CD8-positive, alpha-beta memory T cell (primary cell): ENCODE measurements at regions not wholly inside any gene's neighbourhood (a gene's known extent, or its start where the extent isn't known, plus 50 kb on each side); places are given as distances from the start of the nearest gene placed in this dataset.

Experiments
- CTCF ChIA-PET: fragments of 350-600 bp; sonication (Branson Sonifier 250); formaldehyde crosslinking; loops from one replicate; lab custom pipeline; 2021; ENCODE audit warnings: antibody characterized with exemption; lab: Charles Lee
- POLR2A ChIA-PET: fragments of 350-600 bp; sonication (Branson Sonifier 250); formaldehyde crosslinking; loops from one replicate; lab custom pipeline; 2021; ENCODE audit warnings: antibody characterized with exemption; lab: Charles Lee
- DNase-seq, 5 donors: peaks; one replicate each; pipeline versions ENCODE4 v3.0.0 to v3.0.0-alpha.2; 2020 to 2022; ENCODE audit warnings: mixed read lengths in 1 of 5
- H3K27ac ChIP-seq: one replicate; pipeline ENCODE4 v1.7.0; 2013; ENCODE audit warnings: low read depth, mild to moderate bottlenecking, low read length, moderate library complexity
- H3K27me3 ChIP-seq: 2 replicates; pipeline ENCODE4 v1.7.0; 2013; ENCODE audit warnings: low read length, mild to moderate bottlenecking; ENCODE audit not compliant: insufficient read depth, poor library complexity, severe bottlenecking
- H3K36me3 ChIP-seq: 2 replicates; pipeline ENCODE4 v1.7.0; 2013; ENCODE audit warnings: mild to moderate bottlenecking, low read length, moderate library complexity; ENCODE audit not compliant: insufficient read depth
- H3K4me1 ChIP-seq: 2 replicates; pipeline ENCODE4 v1.7.0; 2013; ENCODE audit warnings: mild to moderate bottlenecking, low read length, moderate library complexity; ENCODE audit not compliant: insufficient read depth
- H3K4me3 ChIP-seq: 2 replicates; pipeline ENCODE4 v1.7.0; 2013; ENCODE audit warnings: mild to moderate bottlenecking, low read length
- H3K9me3 ChIP-seq: 2 replicates; pipeline ENCODE4 v1.7.0; 2013; ENCODE audit warnings: mild to moderate bottlenecking, low read length
- H3K27ac Mint-ChIP-seq, 8 donors: one replicate each; pipeline ENCODE4 v1.8.0; 2020 to 2021; ENCODE audit warnings: mixed read lengths in 8 of 8, mild to moderate bottlenecking in 6 of 8, inconsistent platforms in 3 of 8, moderate library complexity in 3 of 8
- H3K27me3 Mint-ChIP-seq, 2 donors: one replicate each; pipeline ENCODE4 v1.8.0; 2020 to 2021; ENCODE audit warnings: mixed read lengths in 2 of 2, mild to moderate bottlenecking in 1 of 2, moderate library complexity in 1 of 2
- H3K36me3 Mint-ChIP-seq, 3 donors: one replicate each; pipeline ENCODE4 v1.8.0; 2020 to 2021; ENCODE audit warnings: mixed read lengths in 3 of 3, inconsistent platforms in 1 of 3, mild to moderate bottlenecking in 1 of 3
- H3K4me1 Mint-ChIP-seq, 3 donors: one replicate each; pipeline ENCODE4 v1.8.0; 2020 to 2021; ENCODE audit warnings: mixed read lengths in 3 of 3, inconsistent platforms in 1 of 3, mild to moderate bottlenecking in 1 of 3
- H3K4me3 Mint-ChIP-seq, 7 donors: one replicate each; pipeline ENCODE4 v1.8.0; 2020 to 2021; ENCODE audit warnings: mixed read lengths in 7 of 7, mild to moderate bottlenecking in 6 of 7, moderate library complexity in 4 of 7, inconsistent platforms in 2 of 7
- H3K9me3 Mint-ChIP-seq, 5 donors: one replicate each; pipeline ENCODE4 v1.8.0; 2020 to 2022; ENCODE audit warnings: mixed read lengths in 5 of 5, mild to moderate bottlenecking in 3 of 5, moderate library complexity in 2 of 5, inconsistent platforms in 1 of 5

- Mint-ChIP-seq H3K4me3 (no peak overlapping the region), H3K4me1 (no peaks in the 10 kb centered on the region), H3K27ac (no peak overlapping the region), H3K36me3 (no peaks in the 10 kb centered on the region), H3K9me3 (peaks cover 1 to 26% (median 8%) of the 10 kb centered on the region in 5 donors), H3K27me3 (no peaks in the 10 kb centered on the region)
- Histone ChIP-seq H3K27me3 (no peaks in the 10 kb centered on the region), H3K4me1 (no peaks in the 10 kb centered on the region), H3K27ac (no peak overlapping the region), H3K9me3 (no peaks in the 10 kb centered on the region), H3K4me3 (no peak overlapping the region), H3K36me3 (no peaks in the 10 kb centered on the region)
- ChIA-PET POLR2A (no interaction called here), CTCF (no interaction called here)
- no peak for DNase-seq
These were observed 461.2 kb upstream of the PCDH7 start for GRCh38 chr4:30258949-30259348.

GRCh38 chr4:30262379-30262778 is 457.8 kb upstream of the PCDH7 start:
- no peak overlapping the region for H3K27ac ChIP-seq
- Mint-ChIP-seq H3K9me3 (peaks cover 1 to 19% (median 5%) of the 10 kb centered on the region in 5 donors), H3K36me3 (no peaks in the 10 kb centered on the region), H3K27ac (no peak overlapping the region), H3K4me3 (no peak overlapping the region), H3K27me3 (no peaks in the 10 kb centered on the region), H3K4me1 (no peaks in the 10 kb centered on the region)
- H3K9me3 ChIP-seq: no peaks in the 10 kb centered on the region
- H3K27me3 ChIP-seq: no peaks in the 10 kb centered on the region
- no peak overlapping the region for H3K4me3 ChIP-seq
- POLR2A ChIA-PET: no interaction called here
- no peaks in the 10 kb centered on the region for H3K36me3 ChIP-seq
- CTCF ChIA-PET: no interaction called here
- no peak for DNase-seq
- H3K4me1 ChIP-seq: no peaks in the 10 kb centered on the region

DNA sequence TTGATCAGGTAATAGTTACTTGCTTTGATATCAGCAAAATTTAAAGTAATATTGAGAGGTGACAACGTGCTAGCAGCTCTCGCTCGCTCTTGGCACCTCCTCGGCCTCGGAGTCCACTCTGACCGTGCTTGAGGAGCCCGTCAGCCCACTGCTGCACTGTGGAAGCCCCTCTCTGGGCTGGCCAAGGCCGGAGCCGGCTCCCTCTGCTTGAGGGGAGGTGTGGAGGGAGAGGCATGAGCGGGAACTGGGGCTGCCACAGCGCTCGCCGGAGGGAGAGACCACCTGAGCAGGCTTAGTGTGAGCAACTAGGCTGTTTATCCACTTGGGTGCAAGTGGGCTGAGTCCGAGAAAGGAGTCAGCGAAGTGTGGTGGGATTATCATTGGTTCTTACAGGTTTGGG is 455.7 kb upstream of the PCDH7 start:
- no peak overlapping the region for H3K27ac Mint-ChIP-seq
- H3K9me3 Mint-ChIP-seq: peaks cover 0 to 17% (median 6%) of the 10 kb centered on the region in 5 donors
- H3K36me3 Mint-ChIP-seq: no peaks in the 10 kb centered on the region
- no peaks in the 10 kb centered on the region for H3K36me3 ChIP-seq
- no peak for DNase-seq
- ChIA-PET POLR2A (no interaction called here), CTCF (no interaction called here)
- no peaks in the 10 kb centered on the region for H3K27me3 Mint-ChIP-seq
- no peaks in the 10 kb centered on the region for H3K4me1 ChIP-seq
- H3K4me3 ChIP-seq: no peak overlapping the region
- H3K27me3 ChIP-seq: no peaks in the 10 kb centered on the region
- no peak overlapping the region for H3K27ac ChIP-seq
- no peak overlapping the region for H3K4me3 Mint-ChIP-seq
- no peaks in the 10 kb centered on the region for H3K4me1 Mint-ChIP-seq
- no peaks in the 10 kb centered on the region for H3K9me3 ChIP-seq

DNA sequence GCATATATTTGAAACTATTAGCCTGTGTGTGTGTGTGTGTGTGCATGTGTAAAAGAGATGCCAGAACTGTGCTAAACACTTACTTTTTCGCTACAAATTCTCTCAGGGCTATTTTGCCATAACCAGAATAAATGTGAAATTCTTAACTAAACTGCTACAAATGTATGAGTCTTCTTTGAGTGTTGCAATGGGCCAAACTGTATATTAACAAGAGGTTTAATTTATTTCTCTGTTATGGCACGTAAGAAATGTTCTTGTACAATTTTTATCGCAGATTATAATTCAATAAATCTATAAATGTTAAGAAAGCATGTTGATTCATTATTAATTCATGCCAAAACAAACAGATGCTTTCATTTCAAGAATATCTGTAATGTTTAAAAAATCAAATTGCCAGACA is 454.5 kb upstream of the PCDH7 start:
- Histone ChIP-seq H3K27ac (no peak overlapping the region), H3K36me3 (no peaks in the 10 kb centered on the region), H3K4me1 (no peaks in the 10 kb centered on the region), H3K4me3 (no peak overlapping the region), H3K9me3 (no peaks in the 10 kb centered on the region), H3K27me3 (no peaks in the 10 kb centered on the region)
- H3K36me3 Mint-ChIP-seq: no peaks in the 10 kb centered on the region
- no peaks in the 10 kb centered on the region for H3K4me1 Mint-ChIP-seq
- H3K9me3 Mint-ChIP-seq: peaks cover under 1 to 27% (median 6%) of the 10 kb centered on the region in 5 donors
- no peaks in the 10 kb centered on the region for H3K27me3 Mint-ChIP-seq
- ChIA-PET POLR2A (no interaction called here), CTCF (no interaction called here)
- DNase-seq: no peak
- H3K4me3 Mint-ChIP-seq: no peak overlapping the region
- H3K27ac Mint-ChIP-seq: no peak overlapping the region

GRCh38 chr4:30268370-30268769 is 451.8 kb upstream of the PCDH7 start:
- no peaks in the 10 kb centered on the region for H3K9me3 ChIP-seq
- ChIA-PET POLR2A (no interaction called here), CTCF (no interaction called here)
- Mint-ChIP-seq H3K9me3 (peaks cover 3 to 25% (median 18%) of the 10 kb centered on the region in 5 donors), H3K27ac (no peak overlapping the region), H3K4me1 (no peaks in the 10 kb centered on the region), H3K4me3 (no peak overlapping the region), H3K36me3 (no peaks in the 10 kb centered on the region), H3K27me3 (no peaks in the 10 kb centered on the region)
- no peak overlapping the region for H3K27ac ChIP-seq
- no peaks in the 10 kb centered on the region for H3K36me3 ChIP-seq
- DNase-seq: no peak
- no peaks in the 10 kb centered on the region for H3K4me1 ChIP-seq
- no peaks in the 10 kb centered on the region for H3K27me3 ChIP-seq
- no peak overlapping the region for H3K4me3 ChIP-seq

DNA sequence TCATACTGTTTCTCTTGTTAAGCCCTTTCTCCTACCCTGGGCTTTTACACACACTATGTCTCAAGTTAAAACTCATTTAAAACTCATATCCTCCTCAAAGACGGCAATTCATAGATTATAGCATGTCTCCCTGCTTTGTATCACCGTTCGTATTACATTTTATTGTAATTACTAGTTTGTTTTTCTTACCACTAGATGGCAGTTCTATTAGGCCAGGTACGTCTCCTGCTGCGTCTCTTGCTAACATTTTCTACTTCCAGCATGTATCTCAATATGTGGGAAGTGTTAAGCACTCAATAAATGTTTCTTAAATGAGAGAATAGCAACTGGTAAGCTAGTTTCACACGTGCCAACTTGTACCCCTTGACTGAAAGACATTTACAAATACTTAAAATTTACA is 450.3 kb upstream of the PCDH7 start:
- no peaks in the 10 kb centered on the region for H3K36me3 ChIP-seq
- Mint-ChIP-seq H3K36me3 (no peaks in the 10 kb centered on the region), H3K4me3 (no peak overlapping the region), H3K9me3 (peaks cover 3 to 32% (median 16%) of the 10 kb centered on the region in 5 donors), H3K27me3 (no peaks in the 10 kb centered on the region), H3K4me1 (no peaks in the 10 kb centered on the region), H3K27ac (no peak overlapping the region)
- no peaks in the 10 kb centered on the region for H3K9me3 ChIP-seq
- POLR2A ChIA-PET: no interaction called here
- no peak for DNase-seq
- H3K27ac ChIP-seq: no peak overlapping the region
- CTCF ChIA-PET: no interaction called here
- no peaks in the 10 kb centered on the region for H3K4me1 ChIP-seq
- H3K27me3 ChIP-seq: no peaks in the 10 kb centered on the region
- no peak overlapping the region for H3K4me3 ChIP-seq

- Mint-ChIP-seq H3K4me1 (no peaks in the 10 kb centered on the region), H3K27me3 (no peaks in the 10 kb centered on the region), H3K4me3 (no peak overlapping the region), H3K36me3 (no peaks in the 10 kb centered on the region), H3K9me3 (peaks cover 2 to 25% (median 6%) of the 10 kb centered on the region in 5 donors), H3K27ac (no peak overlapping the region)
- ChIA-PET POLR2A (no interaction called here), CTCF (no interaction called here)
- H3K4me3 ChIP-seq: no peak overlapping the region
- DNase-seq: no peak
- H3K36me3 ChIP-seq: no peaks in the 10 kb centered on the region
- no peaks in the 10 kb centered on the region for H3K27me3 ChIP-seq
- no peak overlapping the region for H3K27ac ChIP-seq
- no peaks in the 10 kb centered on the region for H3K9me3 ChIP-seq
- H3K4me1 ChIP-seq: no peaks in the 10 kb centered on the region
These were observed 438.2 kb upstream of the PCDH7 start for GRCh38 chr4:30281986-30282385.

- no peak overlapping the region for H3K4me3 ChIP-seq
- H3K36me3 Mint-ChIP-seq: no peaks in the 10 kb centered on the region
- DNase-seq: no peak
These were observed 436.8 kb upstream of the PCDH7 start for GRCh38 chr4:30283336-30283735.

GRCh38 chr4:30294295-30294694 is 425.9 kb upstream of the PCDH7 start:
- Mint-ChIP-seq H3K27me3 (no peaks in the 10 kb centered on the region), H3K36me3 (no peaks in the 10 kb centered on the region), H3K4me1 (no peaks in the 10 kb centered on the region), H3K9me3 (peaks cover 4 to 51% (median 15%) of the 10 kb centered on the region in 5 donors), H3K27ac (no peak overlapping the region), H3K4me3 (no peak overlapping the region)
- Histone ChIP-seq H3K9me3 (no peaks in the 10 kb centered on the region), H3K27me3 (no peaks in the 10 kb centered on the region), H3K4me3 (no peak overlapping the region), H3K36me3 (no peaks in the 10 kb centered on the region), H3K4me1 (no peaks in the 10 kb centered on the region), H3K27ac (no peak overlapping the region)
- CTCF ChIA-PET: no interaction called here
- no peak for DNase-seq
- POLR2A ChIA-PET: no interaction called here

More at GRCh38 chr4:30283336-30283735, 436.8 kb upstream of the PCDH7 start:
- CTCF ChIA-PET: no interaction called here
- Mint-ChIP-seq H3K9me3 (peaks cover 3 to 36% (median 6%) of the 10 kb centered on the region in 5 donors), H3K27ac (no peak overlapping the region), H3K4me1 (no peaks in the 10 kb centered on the region), H3K4me3 (no peak overlapping the region), H3K27me3 (no peaks in the 10 kb centered on the region)
- POLR2A ChIA-PET: no interaction called here
- Histone ChIP-seq H3K27ac (no peak overlapping the region), H3K27me3 (no peaks in the 10 kb centered on the region), H3K9me3 (no peaks in the 10 kb centered on the region), H3K36me3 (no peaks in the 10 kb centered on the region), H3K4me1 (no peaks in the 10 kb centered on the region)
